Vagina (tissue), 2 donors: ENCODE measurements at regions not wholly inside any gene's neighbourhood (a gene's known extent, or its start where the extent isn't known, plus 50 kb on each side); places are given as distances from the start of the nearest gene placed in this dataset.

Experiments
- POLR2A ChIP-seq, 2 donors: fragments of 450-650 bp; IDR thresholded peaks; one replicate each; pipeline ENCODE4 v1.6.1; 2017; ENCODE audit warnings: antibody characterized with exemption in 2 of 2, mild to moderate bottlenecking in 2 of 2, moderate library complexity in 2 of 2
- POLR2AphosphoS5 ChIP-seq, 2 donors: sonication (generic); formaldehyde crosslinking; IDR thresholded peaks; one replicate each; pipeline ENCODE4 v1.9.0; 2017; ENCODE audit warnings: antibody characterized with exemption in 2 of 2, mild to moderate bottlenecking in 2 of 2, low read depth in 1 of 2; ENCODE audit not compliant: insufficient read depth in 1 of 2

GRCh38 chr5:142425286-142426065 is 100.7 kb upstream of the SPRY4 start:
- TF ChIP-seq POLR2A (IDR thresholded peaks at IDR 0.05) (no peak), POLR2AphosphoS5 (IDR thresholded peaks at IDR 0.05; ENCODE audit: insufficient read depth in 1 of 2, low read depth in 1 of 2) (no peak)
